HG03064 (cell line): ENCODE measurements at regions not wholly inside any gene's neighbourhood (a gene's known extent, or its start where the extent isn't known, plus 50 kb on each side); places are given as distances from the start of the nearest gene placed in this dataset.
A peak's percentile ranks its signal among the peaks of the same experiment; 100 is the strongest.
"Not testable (repeated sequence)": the region's sequence is repeated elsewhere in the genome, so short reads cannot be mapped to it uniquely, and the experiment has no call there.

Experiments
- ATAC-seq: cut with Tn5 transposase; IDR thresholded peaks from one replicate; pipeline ENCODE4 v1.9.1; 2021; ENCODE audit warnings: low read depth; ENCODE audit not compliant: unreplicated experiment

GRCh38 chr5:161042443-161042842 lies 190.4 kb upstream of the ATP10B start:
- ATAC-seq: no peak

GRCh38 chr5:161040818-161041217 lies 188.8 kb upstream of the ATP10B start:
- no peak for ATAC-seq

GRCh38 chr5:161036296-161036695 lies 184.3 kb upstream of the ATP10B start:
- ATAC-seq: no peak

GRCh38 chr5:161034451-161034850 lies 182.4 kb upstream of the ATP10B start:
- no peak for ATAC-seq

GRCh38 chr5:161030229-161030628 lies 178.2 kb upstream of the ATP10B start:
- no peak for ATAC-seq

- no peak for ATAC-seq
These were observed 175.8 kb upstream of the ATP10B start for GRCh38 chr5:161027763-161028162.

- no peak for ATAC-seq
These were observed 171.5 kb upstream of the ATP10B start for GRCh38 chr5:161023551-161023950.

GRCh38 chr5:161022151-161022550 lies 170.1 kb upstream of the ATP10B start:
- no peak for ATAC-seq

- ATAC-seq: no peak
These were observed 157.8 kb upstream of the ATP10B start for GRCh38 chr5:161009817-161010216.

GRCh38 chr5:161009194-161009593 lies 157.2 kb upstream of the ATP10B start:
- ATAC-seq: no peak

GRCh38 chr5:161007879-161008278 lies 155.9 kb upstream of the ATP10B start:
- no peak for ATAC-seq

GRCh38 chr5:161002571-161003074 lies 150.6 kb upstream of the ATP10B start:
- ATAC-seq: no peak

- peak; percentile 78 for ATAC-seq
These were observed 149.6 kb upstream of the ATP10B start for GRCh38 chr5:161001604-161002003.

- ATAC-seq: not testable (repeated sequence)
These were observed 149.1 kb upstream of the ATP10B start for GRCh38 chr5:161001142-161001541.

GRCh38 chr5:160991205-160991604 lies 139.2 kb upstream of the ATP10B start:
- no peak for ATAC-seq

GRCh38 chr5:160979385-160979784 lies 127.4 kb upstream of the ATP10B start:
- no peak for ATAC-seq

GRCh38 chr5:160978944-160979343 lies 126.9 kb upstream of the ATP10B start:
- ATAC-seq: no peak

GRCh38 chr5:160976181-160976580 lies 124.2 kb upstream of the ATP10B start:
- ATAC-seq: no peak

- no peak for ATAC-seq
These were observed 118.7 kb upstream of the ATP10B start for GRCh38 chr5:160970605-160971191.

- no peak for ATAC-seq
These were observed 117.6 kb upstream of the ATP10B start for GRCh38 chr5:160969645-160970044.

GRCh38 chr5:160968480-160968879 lies 116.5 kb upstream of the ATP10B start:
- ATAC-seq: no peak

GRCh38 chr5:160966921-160967320 lies 114.9 kb upstream of the ATP10B start:
- no peak for ATAC-seq

- ATAC-seq: no peak
These were observed 109.8 kb upstream of the ATP10B start for GRCh38 chr5:160961761-160962160.
